ENCODE measurements at regions not wholly inside any gene's neighbourhood (a gene's known extent, or its start where the extent isn't known, plus 50 kb on each side); places are given as distances from the start of the nearest gene placed in this dataset.

GRCh38 chr10:52616395-52616764 is 156.2 kb downstream of the MBL2 start:
- TF ChIP-seq EZH2 (IDR thresholded peaks at IDR 0.05) (no peak), POLR2AphosphoS5 (IDR thresholded peaks at IDR 0.05; ENCODE audit: borderline replicate concordance, low read depth, low read length) (no peak), FOXP2 (optimal IDR thresholded peaks at IDR 0.05; ENCODE audit: control extremely low read depth, extremely low read length, insufficient read depth) (no peak)

GRCh38 chr10:52617346-52617745 is 155.2 kb downstream of the MBL2 start:
- Histone ChIP-seq H3K27ac (no peak overlapping the region), H3K36me3 (ENCODE audit: insufficient read depth, low read length) (no peaks in the 10 kb centered on the region), H3K9me3 (ENCODE audit: low read depth, low read length) (no peaks in the 10 kb centered on the region), H3K9ac (ENCODE audit: insufficient read length) (no peak overlapping the region), H3K4me3 (no peak overlapping the region)
- no peak for DNase-seq (ENCODE audit: low read depth, low spot score)
- no peak for TF ChIP-seq EZH2 (IDR thresholded peaks at IDR 0.05)
- TF ChIP-seq POLR2AphosphoS5 (IDR thresholded peaks at IDR 0.05; ENCODE audit: borderline replicate concordance, low read depth, low read length) = no peak
- TF ChIP-seq FOXP2 (optimal IDR thresholded peaks at IDR 0.05; ENCODE audit: control extremely low read depth, extremely low read length, insufficient read depth) = no peak

More at GRCh38 chr10:52616395-52616764, 156.2 kb downstream of the MBL2 start:
- DNase-seq (ENCODE audit: low read depth, low spot score) = no peak
- Histone ChIP-seq H3K9ac (ENCODE audit: insufficient read length) (no peak overlapping the region), H3K9me3 (ENCODE audit: low read depth, low read length) (no peaks in the 10 kb centered on the region), H3K4me3 (no peak overlapping the region), H3K36me3 (ENCODE audit: insufficient read depth, low read length) (no peaks in the 10 kb centered on the region), H3K27ac (no peak overlapping the region)

- no peak for DNase-seq (ENCODE audit: low read depth, low spot score)
- no peak overlapping the region for H3K27ac ChIP-seq
- TF ChIP-seq EZH2 (IDR thresholded peaks at IDR 0.05) (no peak), FOXP2 (optimal IDR thresholded peaks at IDR 0.05; ENCODE audit: control extremely low read depth, extremely low read length, insufficient read depth) (no peak), POLR2AphosphoS5 (IDR thresholded peaks at IDR 0.05; ENCODE audit: borderline replicate concordance, low read depth, low read length) (no peak)
- no peak overlapping the region for H3K9ac ChIP-seq (ENCODE audit: insufficient read length)
- H3K9me3 ChIP-seq (ENCODE audit: low read depth, low read length) = no peaks in the 10 kb centered on the region
- no peak overlapping the region for H3K4me3 ChIP-seq
- no peaks in the 10 kb centered on the region for H3K36me3 ChIP-seq (ENCODE audit: insufficient read depth, low read length)
Observed at GRCh38 chr10:52619052-52619451, 153.5 kb downstream of the MBL2 start.

GRCh38 chr10:52621635-52622079 is 150.9 kb downstream of the MBL2 start:
- no peak for DNase-seq (ENCODE audit: low read depth, low spot score)
- no peak for TF ChIP-seq FOXP2 (optimal IDR thresholded peaks at IDR 0.05; ENCODE audit: control extremely low read depth, extremely low read length, insufficient read depth)
- TF ChIP-seq POLR2AphosphoS5 (IDR thresholded peaks at IDR 0.05; ENCODE audit: borderline replicate concordance, low read depth, low read length) = no peak
- no peak for TF ChIP-seq EZH2 (IDR thresholded peaks at IDR 0.05)
- no peaks in the 10 kb centered on the region for H3K36me3 ChIP-seq (ENCODE audit: insufficient read depth, low read length)
- no peaks in the 10 kb centered on the region for H3K9me3 ChIP-seq (ENCODE audit: low read depth, low read length)
- peak overlapping the region; percentile 25; the same call in 1 of the 2 replicates for H3K4me3 ChIP-seq
- H3K27ac ChIP-seq = no peak overlapping the region
- no peak overlapping the region for H3K9ac ChIP-seq (ENCODE audit: insufficient read length)

GRCh38 chr10:52623761-52624160 is 148.8 kb downstream of the MBL2 start:
- no peak overlapping the region for H3K9ac ChIP-seq (ENCODE audit: insufficient read length)
- TF ChIP-seq EZH2 (IDR thresholded peaks at IDR 0.05) (no peak), POLR2AphosphoS5 (IDR thresholded peaks at IDR 0.05; ENCODE audit: borderline replicate concordance, low read depth, low read length) (no peak), FOXP2 (optimal IDR thresholded peaks at IDR 0.05; ENCODE audit: control extremely low read depth, extremely low read length, insufficient read depth) (no peak)
- no peak for DNase-seq (ENCODE audit: low read depth, low spot score)
- H3K36me3 ChIP-seq (ENCODE audit: insufficient read depth, low read length) = no peaks in the 10 kb centered on the region
- H3K4me3 ChIP-seq = no peak overlapping the region
- no peak overlapping the region for H3K27ac ChIP-seq
- H3K9me3 ChIP-seq (ENCODE audit: low read depth, low read length) = no peaks in the 10 kb centered on the region

GRCh38 chr10:52627279-52627678 is 145.3 kb downstream of the MBL2 start:
- Histone ChIP-seq H3K36me3 (ENCODE audit: insufficient read depth, low read length) (no peaks in the 10 kb centered on the region), H3K9me3 (ENCODE audit: low read depth, low read length) (no peaks in the 10 kb centered on the region), H3K9ac (ENCODE audit: insufficient read length) (no peak overlapping the region), H3K4me3 (no peak overlapping the region), H3K27ac (no peak overlapping the region)
- no peak for DNase-seq (ENCODE audit: low read depth, low spot score)
- TF ChIP-seq FOXP2 (optimal IDR thresholded peaks at IDR 0.05; ENCODE audit: control extremely low read depth, extremely low read length, insufficient read depth) (no peak), POLR2AphosphoS5 (IDR thresholded peaks at IDR 0.05; ENCODE audit: borderline replicate concordance, low read depth, low read length) (no peak), EZH2 (IDR thresholded peaks at IDR 0.05) (no peak)

- Histone ChIP-seq H3K27ac (no peak overlapping the region), H3K4me3 (no peak overlapping the region), H3K9ac (ENCODE audit: insufficient read length) (no peak overlapping the region), H3K36me3 (ENCODE audit: insufficient read depth, low read length) (no peaks in the 10 kb centered on the region), H3K9me3 (ENCODE audit: low read depth, low read length) (no peaks in the 10 kb centered on the region)
- no peak for DNase-seq (ENCODE audit: low read depth, low spot score)
- TF ChIP-seq EZH2 (IDR thresholded peaks at IDR 0.05) (no peak), FOXP2 (optimal IDR thresholded peaks at IDR 0.05; ENCODE audit: control extremely low read depth, extremely low read length, insufficient read depth) (no peak), POLR2AphosphoS5 (IDR thresholded peaks at IDR 0.05; ENCODE audit: borderline replicate concordance, low read depth, low read length) (no peak)
Observed at GRCh38 chr10:52631146-52631545, 141.4 kb downstream of the MBL2 start.

- Histone ChIP-seq H3K4me3 (no peak overlapping the region), H3K9ac (ENCODE audit: insufficient read length) (no peak overlapping the region), H3K9me3 (ENCODE audit: low read depth, low read length) (no peaks in the 10 kb centered on the region), H3K36me3 (ENCODE audit: insufficient read depth, low read length) (no peaks in the 10 kb centered on the region), H3K27ac (no peak overlapping the region)
- DNase-seq (ENCODE audit: low read depth, low spot score) = no peak
- TF ChIP-seq FOXP2 (optimal IDR thresholded peaks at IDR 0.05; ENCODE audit: control extremely low read depth, extremely low read length, insufficient read depth) = no peak
- TF ChIP-seq POLR2AphosphoS5 (IDR thresholded peaks at IDR 0.05; ENCODE audit: borderline replicate concordance, low read depth, low read length) = no peak
- TF ChIP-seq EZH2 (IDR thresholded peaks at IDR 0.05) = no peak
Observed at GRCh38 chr10:52631648-52632047, 140.9 kb downstream of the MBL2 start.

- no peak overlapping the region for H3K9ac ChIP-seq (ENCODE audit: insufficient read length)
- TF ChIP-seq EZH2 (IDR thresholded peaks at IDR 0.05) = no peak
- no peak for TF ChIP-seq FOXP2 (optimal IDR thresholded peaks at IDR 0.05; ENCODE audit: control extremely low read depth, extremely low read length, insufficient read depth)
- TF ChIP-seq POLR2AphosphoS5 (IDR thresholded peaks at IDR 0.05; ENCODE audit: borderline replicate concordance, low read depth, low read length) = peak; percentile 40; the same call in 1 of the 2 replicates
- no peaks in the 10 kb centered on the region for H3K36me3 ChIP-seq (ENCODE audit: insufficient read depth, low read length)
- peak; percentile 50 for DNase-seq (ENCODE audit: low read depth, low spot score)
- peak overlapping the region; percentile 60; the same call in 1 of the 2 replicates for H3K27ac ChIP-seq
- H3K4me3 ChIP-seq = peak overlapping the region; percentile 18
- H3K9me3 ChIP-seq (ENCODE audit: low read depth, low read length) = no peaks in the 10 kb centered on the region
Observed at GRCh38 chr10:52632591-52632990, 140.0 kb downstream of the MBL2 start.
